Suprapubic skin (tissue), 4 donors: ENCODE measurements at regions not wholly inside any gene's neighbourhood (a gene's known extent, or its start where the extent isn't known, plus 50 kb on each side); places are given as distances from the start of the nearest gene placed in this dataset.

Experiments
- DNase-seq, 2 donors: peaks; one replicate each; pipeline ENCODE4 v3.0.0-alpha.2; 2019; ENCODE audit warnings: low spot score in 2 of 2
- H3K27ac ChIP-seq: fragments of 200-600 bp; sonication (generic); one replicate; pipeline ENCODE4 v1.5.1; 2019
- H3K27me3 ChIP-seq: fragments of 200-600 bp; sonication (generic); one replicate; pipeline ENCODE4 v1.5.1; 2019
- H3K36me3 ChIP-seq: fragments of 200-600 bp; sonication (generic); one replicate; pipeline ENCODE4 v1.5.1; 2019
- H3K4me1 ChIP-seq: fragments of 200-600 bp; sonication (generic); one replicate; pipeline ENCODE4 v1.5.1; 2019
- H3K4me3 ChIP-seq: fragments of 200-600 bp; sonication (generic); one replicate; pipeline ENCODE4 v1.5.1; 2019; ENCODE audit warnings: mild to moderate bottlenecking
- H3K9me3 ChIP-seq: fragments of 200-600 bp; sonication (generic); one replicate; pipeline ENCODE4 v1.5.1; 2019
- EP300 ChIP-seq: sonication (generic); formaldehyde crosslinking; IDR thresholded peaks from one replicate; pipeline ENCODE4 v1.6.1; 2017; ENCODE audit warnings: antibody characterized with exemption
- POLR2A ChIP-seq, 2 donors: fragments of 450-650 bp; IDR thresholded peaks; one replicate each; pipeline ENCODE4 v1.6.1; 2017; ENCODE audit warnings: antibody characterized with exemption in 2 of 2, mild to moderate bottlenecking in 2 of 2, moderate library complexity in 2 of 2
- POLR2AphosphoS5 ChIP-seq, 3 donors: sonication (generic); formaldehyde crosslinking; IDR thresholded peaks; one replicate each; pipeline ENCODE4 v1.6.1; 2017; ENCODE audit warnings: antibody characterized with exemption in 3 of 3
- WGBS: methylation state at CpG from one replicate; pipeline ENCODE4 v1.1.5; 2018; 5-methylcytosine and 5-hydroxymethylcytosine counted together
- TF ChIP-seq, protein P1 (sequence below), 2 donors: fragments of 200-600 bp in 1 of 2; fragments of 450-650 bp in 1 of 2; sonication (generic) in 1 of 2; IDR thresholded peaks; one replicate each; pipeline ENCODE4 v1.5.1; 2016 to 2019; ENCODE audit warnings: antibody characterized with exemption in 2 of 2, mild to moderate bottlenecking in 1 of 2, moderate library complexity in 1 of 2

DNA sequence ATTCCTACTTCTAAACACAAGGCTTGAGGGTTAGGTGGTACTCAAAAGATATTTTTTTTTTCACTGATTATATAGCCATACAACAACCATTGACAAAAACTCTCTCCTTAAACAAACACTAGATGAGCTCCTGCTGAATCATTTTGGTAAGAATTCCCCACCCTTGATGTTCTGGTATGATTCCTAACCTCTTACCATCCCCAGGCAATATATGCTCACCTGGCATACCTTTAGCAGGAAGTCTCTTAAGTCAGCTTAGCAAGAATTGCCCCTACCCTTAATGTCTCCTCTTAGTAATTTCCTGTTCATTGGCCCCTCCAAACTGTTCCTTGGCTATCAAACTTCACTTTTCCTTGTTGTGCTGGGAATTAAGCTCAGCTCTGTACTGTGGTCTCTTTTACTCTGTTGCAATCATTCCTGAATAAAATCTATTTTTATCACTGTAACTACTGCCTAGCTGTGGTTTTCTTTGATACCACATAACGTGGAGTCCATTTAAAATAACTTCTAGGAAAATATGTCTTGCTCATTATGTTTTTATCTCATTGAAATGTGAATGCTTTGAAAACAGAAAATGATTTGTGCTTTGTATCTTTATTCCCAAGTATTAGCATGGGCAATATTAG lies 712.6 kb downstream of the SLC16A7 start:
- WGBS: 7% methylated on average over 1 of the region's 1 CpG
- Histone ChIP-seq H3K4me3 (no peak overlapping the region), H3K9me3 (no peaks in the 10 kb centered on the region), H3K27me3 (no peaks in the 10 kb centered on the region), H3K27ac (no peak overlapping the region), H3K4me1 (no peaks in the 10 kb centered on the region), H3K36me3 (no peaks in the 10 kb centered on the region)
- no peak for DNase-seq
- no peak for TF ChIP-seq POLR2A (IDR thresholded peaks at IDR 0.05)
- TF ChIP-seq POLR2AphosphoS5 (IDR thresholded peaks at IDR 0.05): no peak
- TF ChIP-seq EP300: no peak
- TF ChIP-seq, protein P1, sequence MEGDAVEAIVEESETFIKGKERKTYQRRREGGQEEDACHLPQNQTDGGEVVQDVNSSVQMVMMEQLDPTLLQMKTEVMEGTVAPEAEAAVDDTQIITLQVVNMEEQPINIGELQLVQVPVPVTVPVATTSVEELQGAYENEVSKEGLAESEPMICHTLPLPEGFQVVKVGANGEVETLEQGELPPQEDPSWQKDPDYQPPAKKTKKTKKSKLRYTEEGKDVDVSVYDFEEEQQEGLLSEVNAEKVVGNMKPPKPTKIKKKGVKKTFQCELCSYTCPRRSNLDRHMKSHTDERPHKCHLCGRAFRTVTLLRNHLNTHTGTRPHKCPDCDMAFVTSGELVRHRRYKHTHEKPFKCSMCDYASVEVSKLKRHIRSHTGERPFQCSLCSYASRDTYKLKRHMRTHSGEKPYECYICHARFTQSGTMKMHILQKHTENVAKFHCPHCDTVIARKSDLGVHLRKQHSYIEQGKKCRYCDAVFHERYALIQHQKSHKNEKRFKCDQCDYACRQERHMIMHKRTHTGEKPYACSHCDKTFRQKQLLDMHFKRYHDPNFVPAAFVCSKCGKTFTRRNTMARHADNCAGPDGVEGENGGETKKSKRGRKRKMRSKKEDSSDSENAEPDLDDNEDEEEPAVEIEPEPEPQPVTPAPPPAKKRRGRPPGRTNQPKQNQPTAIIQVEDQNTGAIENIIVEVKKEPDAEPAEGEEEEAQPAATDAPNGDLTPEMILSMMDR (IDR thresholded peaks at IDR 0.05): no peak

DNA sequence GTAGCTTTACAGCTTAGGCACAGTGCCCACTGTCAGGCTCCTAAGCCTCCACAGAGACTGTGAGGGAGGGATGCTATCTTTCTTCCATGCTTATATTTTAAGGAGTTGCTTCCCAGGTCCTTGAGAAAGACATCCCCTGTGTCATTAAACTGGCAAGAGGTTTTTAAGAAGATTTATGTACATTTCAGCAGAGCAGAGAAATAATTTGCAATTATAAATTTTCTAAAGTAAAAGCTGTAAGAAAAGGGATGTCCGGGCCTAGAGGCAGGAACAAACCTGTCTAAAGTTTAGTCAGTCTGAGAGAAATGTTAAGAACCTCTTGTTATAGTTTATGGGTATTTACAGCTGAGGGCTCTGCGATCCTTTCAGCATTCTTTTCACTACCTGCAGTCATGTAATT lies 716.1 kb downstream of the SLC16A7 start:
- no peaks in the 10 kb centered on the region for H3K4me1 ChIP-seq
- TF ChIP-seq, protein P1 (IDR thresholded peaks at IDR 0.05): no peak
- TF ChIP-seq POLR2A (IDR thresholded peaks at IDR 0.05) (no peak), EP300 (no peak), POLR2AphosphoS5 (IDR thresholded peaks at IDR 0.05) (no peak)
- H3K4me3 ChIP-seq: no peak overlapping the region
- no peak for DNase-seq
- 59% methylated on average over 2 of the region's 2 CpGs for WGBS
- no peaks in the 10 kb centered on the region for H3K9me3 ChIP-seq
- no peaks in the 10 kb centered on the region for H3K36me3 ChIP-seq
- H3K27ac ChIP-seq: no peak overlapping the region
- H3K27me3 ChIP-seq: no peaks in the 10 kb centered on the region

DNA sequence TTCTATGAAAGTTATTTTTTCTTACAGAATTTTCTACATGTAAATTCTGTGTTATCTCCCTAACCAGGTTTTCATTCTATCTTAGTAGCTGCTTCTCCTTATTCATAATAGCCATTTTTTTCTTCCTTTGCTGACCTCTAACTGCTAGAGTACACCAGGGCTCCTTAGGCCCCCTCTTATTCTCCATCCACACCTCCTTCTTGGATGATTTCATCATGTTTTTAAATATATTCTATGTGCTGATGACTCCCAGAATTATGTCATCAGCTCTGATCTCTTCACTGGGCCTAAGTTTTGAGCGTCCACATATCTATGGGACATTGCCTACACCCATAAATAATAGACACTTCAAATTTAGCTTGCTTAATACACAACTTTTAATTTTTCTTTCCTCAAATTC lies 721.5 kb downstream of the SLC16A7 start:
- no peak for TF ChIP-seq POLR2A (IDR thresholded peaks at IDR 0.05)
- TF ChIP-seq EP300: no peak
- TF ChIP-seq, protein P1 (IDR thresholded peaks at IDR 0.05): no peak
- no peak for TF ChIP-seq POLR2AphosphoS5 (IDR thresholded peaks at IDR 0.05)
- 83% methylated on average over 1 of the region's 1 CpG for WGBS
- H3K36me3 ChIP-seq: no peaks in the 10 kb centered on the region
- DNase-seq: no peak
- no peaks in the 10 kb centered on the region for H3K27me3 ChIP-seq
- H3K9me3 ChIP-seq: no peaks in the 10 kb centered on the region
- H3K27ac ChIP-seq: no peak overlapping the region
- no peaks in the 10 kb centered on the region for H3K4me1 ChIP-seq
- H3K4me3 ChIP-seq: no peak overlapping the region

DNA sequence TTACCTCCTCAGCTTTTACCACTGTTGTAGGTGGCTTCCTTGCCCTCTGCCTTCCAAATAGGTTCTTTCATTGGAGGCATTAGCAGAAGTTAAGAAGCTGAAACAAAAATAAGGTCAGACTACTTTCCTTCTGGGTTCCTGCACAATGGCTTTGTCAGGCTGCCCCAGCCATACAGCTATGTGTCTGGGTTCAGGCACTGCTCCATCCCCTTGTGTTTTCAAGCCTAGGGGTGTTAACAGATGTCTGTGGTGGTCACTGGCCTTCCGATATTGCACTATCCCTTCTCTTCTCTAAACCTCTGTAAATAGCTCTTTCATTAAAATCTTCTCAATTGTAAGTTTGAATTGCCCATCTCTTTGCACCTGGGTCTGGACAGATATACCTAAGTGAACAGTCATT lies 728.9 kb downstream of the SLC16A7 start:
- TF ChIP-seq EP300 (no peak), POLR2AphosphoS5 (IDR thresholded peaks at IDR 0.05) (no peak), POLR2A (IDR thresholded peaks at IDR 0.05) (no peak)
- TF ChIP-seq, protein P1 (IDR thresholded peaks at IDR 0.05): no peak
- Histone ChIP-seq H3K4me1 (no peaks in the 10 kb centered on the region), H3K4me3 (no peak overlapping the region), H3K27me3 (no peaks in the 10 kb centered on the region), H3K36me3 (no peaks in the 10 kb centered on the region), H3K9me3 (no peaks in the 10 kb centered on the region), H3K27ac (no peak overlapping the region)
- DNase-seq: no peak
- WGBS: 100% methylated on average over 1 of the region's 1 CpG

DNA sequence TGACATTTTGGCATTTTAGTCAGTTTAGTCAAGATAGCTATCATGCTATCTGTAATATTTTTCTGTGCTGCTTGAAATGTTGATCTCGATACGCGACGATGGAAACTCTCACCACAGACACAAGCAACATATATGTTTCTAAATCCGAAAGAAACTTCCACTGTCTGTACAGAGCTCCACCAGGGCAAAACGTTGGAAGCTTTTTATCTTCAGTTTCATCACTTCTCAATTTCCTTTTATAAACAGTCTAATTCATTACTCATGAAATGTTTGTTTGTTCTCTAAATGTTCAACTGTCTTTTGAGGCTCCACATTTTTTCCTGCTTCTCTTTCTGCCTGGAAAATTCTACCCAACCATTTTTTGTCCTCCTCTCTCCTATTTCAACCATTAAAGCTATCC lies 737.6 kb downstream of the SLC16A7 start:
- Histone ChIP-seq H3K9me3 (no peaks in the 10 kb centered on the region), H3K27ac (no peak overlapping the region), H3K27me3 (no peaks in the 10 kb centered on the region), H3K4me1 (no peaks in the 10 kb centered on the region), H3K4me3 (no peak overlapping the region), H3K36me3 (no peaks in the 10 kb centered on the region)
- no peak for DNase-seq
- no peak for TF ChIP-seq POLR2A (IDR thresholded peaks at IDR 0.05)
- no peak for TF ChIP-seq EP300
- TF ChIP-seq, protein P1 (IDR thresholded peaks at IDR 0.05): no peak
- TF ChIP-seq POLR2AphosphoS5 (IDR thresholded peaks at IDR 0.05): no peak
- 39% methylated on average over 6 of the region's 6 CpGs for WGBS
